ENCODE measurements at regions not wholly inside any gene's neighbourhood (a gene's known extent, or its start where the extent isn't known, plus 50 kb on each side); places are given as distances from the start of the nearest gene placed in this dataset.
A peak's percentile ranks its signal among the peaks of the same experiment; 100 is the strongest.

DNA sequence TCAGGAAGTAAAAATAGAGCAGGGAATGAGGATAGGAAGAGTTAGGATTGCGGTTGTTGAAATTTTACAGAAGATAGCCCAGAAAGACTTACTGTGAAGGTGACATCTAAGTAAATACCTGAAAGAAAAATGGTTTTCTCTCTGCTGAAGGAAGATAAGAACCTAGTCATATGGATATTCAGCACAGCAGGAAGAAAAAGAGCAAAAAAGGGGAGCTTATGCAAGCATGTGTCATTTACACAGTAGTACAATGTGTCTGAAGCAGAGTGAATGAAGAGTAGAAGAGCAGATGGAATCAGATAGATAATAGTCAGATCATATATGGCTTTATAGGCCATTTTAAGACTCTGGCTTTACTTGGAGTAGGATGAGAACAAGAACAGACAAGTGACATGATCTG lies 126.9 kb upstream of the TENT5D start:
- DNase-seq (ENCODE audit: low read depth in 3 of 3, low spot score in 2 of 3): no peak

DNA sequence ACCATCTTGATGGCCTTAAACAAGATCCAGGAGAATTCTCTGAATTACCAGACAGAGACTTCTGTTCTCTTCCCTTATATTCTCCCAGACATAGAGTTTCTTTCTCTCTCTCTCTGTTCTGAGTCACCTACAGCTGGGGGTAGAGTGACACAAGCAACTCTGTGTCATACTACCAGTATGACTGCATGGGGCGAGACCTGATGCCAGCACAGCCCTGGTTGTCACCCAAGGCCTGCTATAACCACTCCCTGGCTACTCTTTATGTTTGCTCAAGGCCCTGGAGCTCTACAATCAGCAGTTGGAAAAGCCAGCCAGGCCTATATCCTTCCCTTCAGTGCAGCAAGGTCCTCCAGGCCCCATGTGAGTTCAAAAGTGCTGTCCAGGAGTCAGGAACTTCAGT lies 114.2 kb upstream of the TENT5D start:
- DNase-seq (ENCODE audit: low read depth in 3 of 3, low spot score in 2 of 3): no peak

DNA sequence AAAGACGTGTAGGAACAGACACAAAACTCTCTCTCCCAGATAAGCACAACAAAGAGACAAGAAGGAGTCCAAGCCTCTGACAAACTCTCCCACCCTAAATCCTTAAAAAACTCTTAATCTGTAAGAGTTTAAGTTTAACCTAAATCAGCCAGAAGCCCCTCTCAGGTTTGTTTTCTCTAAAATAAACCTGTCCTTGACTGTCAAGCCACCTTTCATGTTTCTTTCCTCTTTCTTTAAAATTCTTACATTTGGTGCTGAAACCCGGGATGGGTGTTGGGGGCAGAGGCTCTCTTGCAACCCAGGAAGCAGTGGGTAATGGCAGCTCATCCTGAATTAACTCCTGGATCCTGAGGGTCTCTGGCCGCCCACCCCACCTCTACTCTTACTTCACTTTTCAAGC lies 107.8 kb upstream of the TENT5D start:
- DNase-seq (ENCODE audit: low read depth in 3 of 3, low spot score in 2 of 3): no peak

DNA sequence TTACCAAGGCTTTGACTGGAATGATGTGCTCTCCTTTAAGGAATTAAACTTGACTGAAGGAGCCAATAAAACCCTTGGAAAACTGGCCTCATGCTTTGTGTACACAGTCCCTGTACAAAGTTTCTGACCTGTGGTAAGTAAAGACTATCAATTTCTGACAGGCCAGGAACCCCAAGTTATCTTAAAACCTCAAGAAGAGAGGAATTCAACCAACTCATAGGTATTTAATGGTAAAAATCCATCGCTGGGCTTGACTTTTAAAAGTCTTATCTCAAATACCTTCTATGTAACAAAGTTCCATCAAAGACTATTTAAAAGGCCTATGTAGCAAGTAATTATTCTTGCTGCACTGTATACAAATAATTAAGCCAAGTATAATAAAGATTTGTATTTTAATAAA lies 103.7 kb upstream of the TENT5D start:
- DNase-seq (ENCODE audit: low read depth in 3 of 3, low spot score in 2 of 3): no peak

DNA sequence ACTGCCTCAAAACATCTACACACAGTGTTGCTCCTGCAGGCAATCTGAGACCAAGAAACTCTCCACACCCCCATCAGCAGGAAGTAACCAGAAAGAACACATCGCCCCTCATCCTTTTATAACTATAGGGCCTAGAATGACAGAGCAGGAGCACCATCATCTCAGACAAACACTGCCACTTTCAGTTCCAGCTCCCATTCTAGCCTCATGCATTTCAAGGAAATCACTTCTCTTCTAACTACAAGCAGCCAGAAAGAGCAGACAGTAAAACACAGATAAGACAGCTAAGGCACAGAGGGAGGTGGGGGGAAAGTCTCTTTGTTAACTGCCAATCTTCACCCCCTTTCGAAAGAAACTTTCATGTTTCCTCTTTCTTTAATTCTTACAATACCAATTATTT lies 102.6 kb upstream of the TENT5D start:
- no peak for DNase-seq (ENCODE audit: low read depth in 3 of 3, low spot score in 2 of 3)

DNA sequence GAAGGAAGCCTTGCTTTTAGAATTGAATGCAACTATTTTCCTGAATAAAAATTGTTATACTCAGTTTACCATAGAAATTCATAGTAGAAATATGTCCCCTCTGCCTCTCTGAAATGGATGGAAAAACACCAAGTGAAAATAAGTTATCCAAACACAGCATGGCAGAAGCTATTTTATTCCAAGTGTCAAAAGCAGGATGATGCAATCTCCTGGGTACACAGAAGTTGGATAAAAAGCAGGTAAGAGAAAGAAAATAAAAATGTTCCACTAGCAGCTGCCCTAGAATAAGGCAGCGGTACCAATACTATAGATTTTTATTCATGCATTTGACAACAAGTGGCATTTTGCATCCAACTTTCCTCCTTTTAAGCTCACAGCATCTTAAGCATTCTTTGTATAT lies 89.0 kb upstream of the TENT5D start:
- no peak for DNase-seq (ENCODE audit: low read depth in 3 of 3, low spot score in 2 of 3)

DNA sequence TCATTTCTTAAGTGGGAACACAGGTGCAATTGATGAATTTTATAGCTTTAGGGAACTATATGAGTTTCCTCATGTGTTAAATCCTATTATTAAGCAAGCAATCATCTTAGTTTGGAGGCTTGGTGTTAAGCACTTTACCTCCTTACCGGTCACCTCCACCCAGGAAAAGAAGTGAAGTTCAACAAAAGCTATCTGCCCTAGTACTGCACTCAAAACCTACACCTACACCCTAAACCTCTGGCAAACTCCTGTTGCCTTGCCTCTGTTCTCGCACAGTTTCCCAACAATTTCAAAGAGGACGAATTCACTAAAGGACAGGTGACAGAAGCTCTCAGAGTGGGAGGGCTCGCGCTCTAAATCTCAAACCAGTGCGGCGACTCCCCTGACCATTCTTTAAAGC lies 85.7 kb upstream of the TENT5D start:
- no peak for DNase-seq (ENCODE audit: low read depth in 3 of 3, low spot score in 2 of 3)

DNA sequence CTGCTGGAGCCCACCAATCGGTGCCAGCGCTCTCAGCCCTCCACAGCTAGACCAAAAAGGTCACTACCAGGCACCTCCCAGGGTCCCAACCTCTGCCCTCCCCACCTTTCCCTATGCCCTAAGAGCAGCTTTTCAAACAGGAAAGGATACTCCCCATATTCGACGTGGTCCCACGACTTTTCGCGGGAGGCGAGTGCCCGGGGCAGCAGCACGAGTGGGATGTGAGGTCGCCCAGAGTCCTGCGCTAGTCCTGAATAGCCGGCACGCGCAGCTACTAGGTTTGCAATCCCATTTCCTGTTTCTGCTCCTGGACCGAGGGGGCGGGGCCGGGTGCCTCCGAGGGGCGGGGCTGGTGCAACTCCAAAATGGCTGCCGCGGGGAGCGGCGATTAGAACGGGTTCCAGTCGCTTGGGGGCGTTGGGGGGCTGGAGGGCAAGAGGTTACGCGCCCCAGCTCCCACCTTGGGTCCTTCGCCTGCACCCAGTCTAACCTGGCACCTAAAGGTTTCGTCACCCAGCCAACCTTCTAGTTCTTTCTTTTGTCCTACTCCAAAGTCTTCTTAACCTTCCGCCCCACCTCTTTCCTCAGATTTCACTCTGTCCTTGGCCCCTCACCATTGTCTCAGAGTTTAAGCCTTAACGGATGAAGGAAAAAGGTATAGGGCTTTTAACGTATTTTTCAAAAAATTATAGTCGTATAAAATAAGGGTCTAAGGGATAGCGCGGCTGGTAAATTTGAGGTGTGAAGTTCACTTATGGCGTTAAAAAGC lies 85.0 kb upstream of the TENT5D start:
- DNase-seq (ENCODE audit: low read depth in 3 of 3, low spot score in 2 of 3): peak in 2 of 3 donors; percentile 7 to 17

DNA sequence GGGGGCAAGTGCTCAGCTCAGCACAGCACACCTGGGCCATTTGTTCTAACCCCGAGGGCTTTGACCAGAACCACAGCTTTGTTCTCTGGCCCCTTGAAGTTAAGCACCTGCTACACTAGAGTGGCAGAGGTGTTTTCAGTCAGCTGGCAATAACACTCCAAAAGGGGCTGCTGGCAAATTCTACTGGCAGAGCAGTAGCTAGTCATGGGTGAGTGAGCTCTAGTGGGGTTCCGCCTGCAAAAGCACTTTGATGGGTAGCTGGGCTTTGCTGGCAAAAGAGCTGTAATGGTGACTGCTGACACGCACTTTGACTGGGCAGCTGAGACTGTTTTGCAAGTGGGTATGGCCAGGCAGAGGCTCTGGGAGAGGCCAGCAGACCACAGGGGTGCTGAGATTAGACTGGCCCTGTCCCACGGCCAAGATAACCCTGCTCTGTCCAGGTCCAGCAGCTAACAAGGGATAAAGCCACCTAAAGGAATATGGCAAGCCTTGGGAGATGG lies 65.2 kb upstream of the TENT5D start:
- DNase-seq (ENCODE audit: low read depth in 3 of 3, low spot score in 2 of 3): no peak
